ENCODE measurements at regions not wholly inside any gene's neighbourhood (a gene's known extent, or its start where the extent isn't known, plus 50 kb on each side); places are given as distances from the start of the nearest gene placed in this dataset.
A peak's percentile ranks its signal among the peaks of the same experiment; 100 is the strongest.

- no peak for DNase-seq (ENCODE audit: low spot score)
- Histone ChIP-seq H3K36me3 (replicated peaks; ENCODE audit: insufficient read depth, low read depth) (no peaks in the 10 kb centered on the region), H2AFZ (no peak overlapping the region), H3K9me3 (ENCODE audit: low read depth) (no peaks in the 10 kb centered on the region), H3K4me1 (ENCODE audit: insufficient read depth) (peaks cover 11% of the 10 kb centered on the region), H4K20me1 (ENCODE audit: insufficient read depth, poor library complexity, severe bottlenecking) (no peaks in the 10 kb centered on the region), H3K79me2 (no peaks in the 10 kb centered on the region), H3K4me3 (no peak overlapping the region), H3K9me2 (replicated peaks; ENCODE audit: insufficient read depth) (no peaks in the 10 kb centered on the region), H3K27ac (no peak overlapping the region), H3K4me2 (peak overlapping the region; percentile 35), H3K27me3 (no peaks in the 10 kb centered on the region)
- 61% methylated on average over 5 of the region's 5 CpGs for WGBS (ENCODE audit: low lambda C conversion rate, missing lambda C conversion rate)
- TF ChIP-seq EZH2 (IDR thresholded peaks at IDR 0.05; ENCODE audit: borderline replicate concordance) (no peak), CTCF (IDR thresholded peaks at IDR 0.05; ENCODE audit: poor library complexity) (no peak), EZH2phosphoT487 (IDR thresholded peaks at IDR 0.05; ENCODE audit: low read depth, severe bottlenecking, unreplicated experiment) (no peak)
Measured at GRCh38 chr2:6657855-6658254, 207.9 kb downstream of the CMPK2 start.

GRCh38 chr2:6664332-6665061 is 201.2 kb downstream of the CMPK2 start:
- no peak overlapping the region for H2AFZ ChIP-seq
- no peak overlapping the region for H3K27ac ChIP-seq
- WGBS (ENCODE audit: low lambda C conversion rate, missing lambda C conversion rate): 80% methylated on average over 7 of the region's 7 CpGs
- H3K79me2 ChIP-seq: no peaks in the 10 kb centered on the region
- no peak overlapping the region for H3K4me2 ChIP-seq
- no peak for DNase-seq (ENCODE audit: low spot score)
- H3K9me3 ChIP-seq (ENCODE audit: low read depth): no peaks in the 10 kb centered on the region
- no peaks in the 10 kb centered on the region for H4K20me1 ChIP-seq (ENCODE audit: insufficient read depth, poor library complexity, severe bottlenecking)
- H3K4me1 ChIP-seq (ENCODE audit: insufficient read depth): no peaks in the 10 kb centered on the region
- no peaks in the 10 kb centered on the region for H3K9me2 ChIP-seq (replicated peaks; ENCODE audit: insufficient read depth)
- no peaks in the 10 kb centered on the region for H3K27me3 ChIP-seq
- no peak overlapping the region for H3K4me3 ChIP-seq
- H3K36me3 ChIP-seq (replicated peaks; ENCODE audit: insufficient read depth, low read depth): no peaks in the 10 kb centered on the region
- TF ChIP-seq EZH2 (IDR thresholded peaks at IDR 0.05; ENCODE audit: borderline replicate concordance) (no peak), CTCF (IDR thresholded peaks at IDR 0.05; ENCODE audit: poor library complexity) (no peak), EZH2phosphoT487 (IDR thresholded peaks at IDR 0.05; ENCODE audit: low read depth, severe bottlenecking, unreplicated experiment) (no peak)

GRCh38 chr2:6665093-6666045 is 200.3 kb downstream of the CMPK2 start:
- H3K27ac ChIP-seq: no peak overlapping the region
- WGBS (ENCODE audit: low lambda C conversion rate, missing lambda C conversion rate): 83% methylated on average over 8 of the region's 8 CpGs

More at GRCh38 chr2:6665093-6666045, 200.3 kb downstream of the CMPK2 start:
- Histone ChIP-seq H3K4me2 (no peak overlapping the region), H3K9me2 (replicated peaks; ENCODE audit: insufficient read depth) (no peaks in the 10 kb centered on the region), H3K4me1 (ENCODE audit: insufficient read depth) (no peaks in the 10 kb centered on the region), H3K4me3 (no peak overlapping the region), H3K36me3 (replicated peaks; ENCODE audit: insufficient read depth, low read depth) (no peaks in the 10 kb centered on the region), H3K79me2 (no peaks in the 10 kb centered on the region), H4K20me1 (ENCODE audit: insufficient read depth, poor library complexity, severe bottlenecking) (no peaks in the 10 kb centered on the region), H3K9me3 (ENCODE audit: low read depth) (no peaks in the 10 kb centered on the region), H2AFZ (no peak overlapping the region), H3K27me3 (no peaks in the 10 kb centered on the region)
- TF ChIP-seq EZH2 (IDR thresholded peaks at IDR 0.05; ENCODE audit: borderline replicate concordance) (no peak), CTCF (IDR thresholded peaks at IDR 0.05; ENCODE audit: poor library complexity) (no peak), EZH2phosphoT487 (IDR thresholded peaks at IDR 0.05; ENCODE audit: low read depth, severe bottlenecking, unreplicated experiment) (no peak)
- no peak for DNase-seq (ENCODE audit: low spot score)

Data from hepatocyte (in vitro differentiated cells).